Right atrium auricular region (tissue), 2 donors: ENCODE measurements at regions not wholly inside any gene's neighbourhood (a gene's known extent, or its start where the extent isn't known, plus 50 kb on each side); places are given as distances from the start of the nearest gene placed in this dataset.
A peak's percentile ranks its signal among the peaks of the same experiment; 100 is the strongest.

Experiments
- DNase-seq: peaks from one replicate; pipeline ENCODE4 v3.0.0-alpha.2; 2019; ENCODE audit warnings: low spot score
- H3K27ac ChIP-seq, 2 donors: fragments of 200-600 bp; sonication (generic); 1 replicate in 1 of 2; 2 replicates in 1 of 2; pipeline ENCODE4 v1.5.1; 2016 to 2019
- H3K27me3 ChIP-seq, 2 donors: fragments of 200-600 bp; sonication (generic); one replicate each; pipeline versions ENCODE4 v1.5.1 to v1.6.0; 2017 to 2019
- H3K36me3 ChIP-seq: fragments of 200-600 bp; sonication (generic); one replicate; pipeline ENCODE4 v1.5.1; 2016
- H3K4me1 ChIP-seq, 2 donors: fragments of 200-600 bp; sonication (generic); one replicate each; pipeline versions ENCODE4 v1.5.1 to v1.6.0; 2017 to 2019
- H3K4me3 ChIP-seq, 2 donors: fragments of 200-600 bp; sonication (generic); 1 replicate in 1 of 2; 2 replicates in 1 of 2; pipeline ENCODE4 v1.5.1; 2017 to 2019; ENCODE audit warnings: mild to moderate bottlenecking in 1 of 2, moderate library complexity in 1 of 2
- H3K9me3 ChIP-seq, 2 donors: fragments of 200-600 bp; sonication (generic); one replicate each; pipeline ENCODE4 v1.5.1; 2019
- CTCF ChIP-seq, 2 donors: fragments of 200-600 bp; sonication (generic); IDR thresholded peaks; one replicate each; pipeline ENCODE4 v1.5.1; 2019; ENCODE audit warnings: antibody characterized with exemption in 2 of 2

- no peak for DNase-seq
These were observed 64.9 kb upstream of the TARS1 start for GRCh38 chr5:33375900-33376299.

GRCh38 chr5:33379757-33380156, 61.0 kb upstream of the TARS1 start:
- no peak for DNase-seq
- Histone ChIP-seq H3K27ac (no peak overlapping the region), H3K4me1 (no peaks in the 10 kb centered on the region), H3K27me3 (no peaks in the 10 kb centered on the region), H3K36me3 (no peaks in the 10 kb centered on the region), H3K4me3 (no peak overlapping the region), H3K9me3 (peaks cover 0 to 2% of the 10 kb centered on the region in 2 donors)
- peak in 1 of 2 donors; percentile 54 for TF ChIP-seq CTCF (IDR thresholded peaks at IDR 0.05)

More at GRCh38 chr5:33375900-33376299, 64.9 kb upstream of the TARS1 start:
- Histone ChIP-seq H3K27me3 (no peaks in the 10 kb centered on the region), H3K9me3 (no peaks in the 10 kb centered on the region), H3K4me3 (no peak overlapping the region), H3K36me3 (no peaks in the 10 kb centered on the region), H3K4me1 (no peaks in the 10 kb centered on the region), H3K27ac (no peak overlapping the region)
- TF ChIP-seq CTCF (IDR thresholded peaks at IDR 0.05), result no peak

GRCh38 chr5:33381243-33381642, 59.5 kb upstream of the TARS1 start:
- peaks cover 0 to 11% of the 10 kb centered on the region in 2 donors for H3K9me3 ChIP-seq
- no peaks in the 10 kb centered on the region for H3K36me3 ChIP-seq
- no peak overlapping the region for H3K4me3 ChIP-seq
- no peak for DNase-seq
- H3K27me3 ChIP-seq, result no peaks in the 10 kb centered on the region
- H3K4me1 ChIP-seq, result no peaks in the 10 kb centered on the region
- TF ChIP-seq CTCF (IDR thresholded peaks at IDR 0.05), result no peak
- no peak overlapping the region for H3K27ac ChIP-seq
